GM12878 (cell line): ENCODE measurements at regions not wholly inside any gene's neighbourhood (a gene's known extent, or its start where the extent isn't known, plus 50 kb on each side); places are given as distances from the start of the nearest gene placed in this dataset.

ENCODE experiments used
- ATAC-seq: fragments of 200-7000 bp; cut with Tn5 transposase; 3 replicates; pipeline ENCODE4 v1.9.1; 2020; ENCODE audit warnings: mild to moderate bottlenecking, moderate library complexity
- BruUV-seq: library from RNA; stranded (reverse); fragments of 400-500 nt; replicated peaks from 2 replicates; lab custom pipeline; 2021; lab: Mats Ljungman, UMichigan
- CTCF ChIA-PET: fragments of 300-600 bp; sonication (Branson Sonifier 250); formaldehyde crosslinking; extraction: SDS; loops from one replicate; lab custom pipeline; 2021; ENCODE audit warnings: inconsistent platforms; lab: Yijun Ruan, JAX
- POLR2A ChIA-PET: fragments of 350-600 bp; formaldehyde crosslinking; extraction: SDS; loops from one replicate; lab custom pipeline; 2021; ENCODE audit warnings: inconsistent platforms; lab: Charles Lee
- RAD21 ChIA-PET: fragments of 300-600 bp; sonication (Branson Sonifier 250); formaldehyde crosslinking; loops from one replicate; lab custom pipeline; 2023; ENCODE audit warnings: antibody characterized with exemption; ENCODE audit not compliant: unreplicated experiment; lab: Charles Lee
- SMC1A ChIA-PET: fragments of 300-600 bp; sonication (Branson Sonifier 250); formaldehyde crosslinking; loops from one replicate; lab custom pipeline; 2023; ENCODE audit not compliant: unreplicated experiment, uncharacterized antibody; lab: Charles Lee
- DNase-seq: peaks from one replicate; pipeline ENCODE4 v3.0.0-alpha.2; 2011; ENCODE audit warnings: low read depth, low spot score
- FAIRE-seq: peaks from 3 replicates; lab custom pipeline; 2011; peaks lifted over from hg19 to GRCh38; lab: Jason Lieb, UNC
- H2AFZ ChIP-seq: 2 replicates; pipeline ENCODE4 v1.6.0; 2011; ENCODE audit warnings: low read depth, low read length, control low read depth; ENCODE audit not compliant: control insufficient read depth
- H3K27ac ChIP-seq: 2 replicates; pipeline ENCODE4 v1.5.1; 2011; ENCODE audit warnings: control low read depth; ENCODE audit not compliant: control insufficient read depth, insufficient read depth
- H3K27me3 ChIP-seq, 2 experiments: replicated peaks in 1 of 2; 2 replicates each; pipeline versions ENCODE4 v1.6.0 to v1.6.1; 2011; ENCODE audit warnings: low read length in 1 of 2; ENCODE audit not compliant: control insufficient read depth in 2 of 2, insufficient read depth in 2 of 2
- H3K36me3 ChIP-seq, 2 experiments: 2 replicates each; pipeline ENCODE4 v1.5.1; 2011; ENCODE audit warnings: low read length in 1 of 2; ENCODE audit not compliant: control insufficient read depth in 2 of 2, insufficient read depth in 2 of 2
- H3K4me1 ChIP-seq: 2 replicates; pipeline ENCODE4 v1.6.1; 2011; ENCODE audit warnings: mild to moderate bottlenecking, low read length, moderate library complexity, mixed read lengths; ENCODE audit not compliant: control insufficient read depth, insufficient read depth
- H3K4me2 ChIP-seq: 2 replicates; pipeline ENCODE4 v1.6.0; 2011; ENCODE audit warnings: control low read depth; ENCODE audit not compliant: control insufficient read depth, insufficient read depth
- H3K4me3 ChIP-seq: fragments of 200-600 bp; sonication (generic); 2 replicates; pipeline ENCODE4 v1.5.1; 2016
- H3K79me2 ChIP-seq: 2 replicates; pipeline ENCODE4 v1.6.0; 2011; ENCODE audit warnings: low read length; ENCODE audit not compliant: control insufficient read depth, insufficient read depth
- H3K9ac ChIP-seq: 2 replicates; pipeline ENCODE4 v1.8.0; 2011; ENCODE audit warnings: low read length, control low read depth, mixed read lengths; ENCODE audit not compliant: control insufficient read depth, insufficient read depth
- H3K9me3 ChIP-seq: replicated peaks from 3 replicates; pipeline ENCODE4 v1.5.1; 2011; ENCODE audit warnings: mild to moderate bottlenecking, low read length; ENCODE audit not compliant: control insufficient read depth, insufficient read depth
- H4K20me1 ChIP-seq: 2 replicates; pipeline ENCODE4 v1.6.0; 2011; ENCODE audit not compliant: control insufficient read depth, insufficient read depth
- ASH2L ChIP-seq: fragments of 300-600, 200-600 bp; sonication (generic); IDR thresholded peaks from 2 replicates; pipeline ENCODE4 v1.6.1; 2017; ENCODE audit warnings: low read depth, mild to moderate bottlenecking, borderline replicate concordance
- BHLHE40 ChIP-seq, 2 experiments: fragments of 450-650 bp in 1 of 2; IDR thresholded peaks; 2 replicates each; pipeline ENCODE4 v1.6.1; 2011 to 2017; ENCODE audit warnings: low read depth in 2 of 2, borderline replicate concordance in 1 of 2, improper control_type of control experiment in 1 of 2, low read length in 1 of 2, mild to moderate bottlenecking in 1 of 2
- CBFB ChIP-seq: IDR thresholded peaks from 2 replicates; pipeline ENCODE4 v1.6.1; 2016; ENCODE audit warnings: antibody characterized with exemption, low read depth
- CHD1 ChIP-seq: IDR thresholded peaks from 2 replicates; pipeline ENCODE4 v1.6.1; 2012; ENCODE audit warnings: low read depth, low read length, improper control_type of control experiment
- HDGF ChIP-seq: fragments of 450-650 bp; IDR thresholded peaks from 2 replicates; pipeline ENCODE4 v1.6.1; 2016; ENCODE audit warnings: antibody characterized with exemption
- JUNB ChIP-seq: IDR thresholded peaks from 2 replicates; pipeline ENCODE4 v1.6.1; 2016; ENCODE audit warnings: antibody characterized with exemption, mild to moderate bottlenecking
- JUND ChIP-seq: IDR thresholded peaks from 2 replicates; pipeline ENCODE4 v1.6.1; 2012; ENCODE audit warnings: low read depth, mild to moderate bottlenecking, low read length, improper control_type of control experiment, moderate library complexity
- KLF5 ChIP-seq: fragments of 450-650 bp; IDR thresholded peaks from 2 replicates; pipeline ENCODE4 v1.6.1; 2014; ENCODE audit warnings: mild to moderate bottlenecking; ENCODE audit not compliant: partially characterized antibody
- LARP7 ChIP-seq: fragments of 450-650 bp; IDR thresholded peaks from 2 replicates; pipeline ENCODE4 v1.6.1; 2017; ENCODE audit warnings: mild to moderate bottlenecking
- MEF2B ChIP-seq: fragments of 450-650 bp; IDR thresholded peaks from 2 replicates; pipeline ENCODE4 v1.6.1; 2018; ENCODE audit warnings: mild to moderate bottlenecking, moderate library complexity; ENCODE audit not compliant: partially characterized antibody, poor library complexity, severe bottlenecking
- PML ChIP-seq: IDR thresholded peaks from 2 replicates; pipeline ENCODE4 v1.6.1; 2012; ENCODE audit warnings: low read length, inconsistent platforms
- RBBP5 ChIP-seq: fragments of 200-600 bp; sonication (generic); conservative IDR thresholded peaks from 2 replicates; pipeline ENCODE4 v1.6.1; 2016
- RCOR1 ChIP-seq: conservative IDR thresholded peaks from 2 replicates; pipeline ENCODE4 v1.6.1; 2012; ENCODE audit warnings: low read depth, low read length, improper control_type of control experiment
- REST ChIP-seq: IDR thresholded peaks from 2 replicates; pipeline ENCODE4 v1.6.1; 2012; ENCODE audit warnings: mild to moderate bottlenecking, low read depth, low read length
- SUZ12 ChIP-seq: fragments of 200-600 bp; sonication (generic); IDR thresholded peaks from one replicate; pipeline ENCODE4 v1.6.1; 2018; ENCODE audit warnings: antibody characterized with exemption, mild to moderate bottlenecking; ENCODE audit not compliant: unreplicated experiment
- TARDBP ChIP-seq: IDR thresholded peaks from 2 replicates; pipeline ENCODE4 v1.6.1; 2016; ENCODE audit warnings: borderline replicate concordance
- WGBS: methylation state at CpG from one replicate; pipeline ENCODE4 v1.1.6; 2016; ENCODE audit warnings: low lambda C conversion rate; ENCODE audit not compliant: insufficient replicate concordance, insufficient coverage; ENCODE audit errors: missing lambda C conversion rate; 5-methylcytosine and 5-hydroxymethylcytosine counted together
- in situ Hi-C: fragments of 300-500 bp; cut with MboI; formaldehyde crosslinking; loops from 9 replicates; pipeline ENCODE4 v1.14.3; 2018; ENCODE audit warnings: mixed read lengths
- intact Hi-C: fragments of 100-400 bp; cut with micrococcal nuclease; formaldehyde crosslinking; loops from one replicate; pipeline ENCODE4 v1.14.2; 2022; ENCODE audit not compliant: unreplicated experiment

- intact Hi-C loops = no loop called here
Measured at GRCh38 chr11:134642206-134642605, 230.2 kb upstream of the B3GAT1 start.

More at GRCh38 chr11:134642206-134642605, 230.2 kb upstream of the B3GAT1 start:
- no peaks in the 10 kb centered on the region for H3K36me3 ChIP-seq
- no peaks in the 10 kb centered on the region for H4K20me1 ChIP-seq
- no peaks in the 10 kb centered on the region; the same call in 1 of the 2 replicates for H3K4me1 ChIP-seq
- DNase-seq = no peak
- WGBS = 38% methylated on average over 3 of the region's 3 CpGs
- CTCF ChIA-PET = no interaction called here
- BruUV-seq = no TSS peak
- no peaks in the 10 kb centered on the region for H3K79me2 ChIP-seq
- no peak overlapping the region for H3K27ac ChIP-seq
- H3K9me3 ChIP-seq = no peaks in the 10 kb centered on the region
- POLR2A ChIA-PET = no interaction called here
- in situ Hi-C loops = no loop called here
- SMC1A ChIA-PET = no interaction called here
- H3K4me2 ChIP-seq = no peak overlapping the region
- H2AFZ ChIP-seq = no peak overlapping the region
- ATAC-seq = no peak
- TF ChIP-seq RCOR1 (no peak), HDGF (no peak), CHD1 (no peak), JUNB (no peak), JUND (no peak), SUZ12 (no peak), BHLHE40 (IDR thresholded peaks at IDR 0.05; ENCODE audit: borderline replicate concordance in 1 of 2, low read depth in 2 of 2, low read length in 1 of 2) (no peak), CBFB (no peak), PML (no peak), TARDBP (no peak), LARP7 (no peak), ASH2L (no peak), MEF2B (no peak), KLF5 (no peak), REST (no peak), RBBP5 (no peak)
- FAIRE-seq = no peak
- RAD21 ChIA-PET = no interaction called here
- no peak overlapping the region for H3K4me3 ChIP-seq
- H3K9ac ChIP-seq = no peak overlapping the region
- H3K27me3 ChIP-seq = peaks cover 0 to 2% of the 10 kb centered on the region in 2 experiments; a peak in 3 of 4 replicates
